ENCODE measurements at regions not wholly inside any gene's neighbourhood (a gene's known extent, or its start where the extent isn't known, plus 50 kb on each side); places are given as distances from the start of the nearest gene placed in this dataset.

DNA sequence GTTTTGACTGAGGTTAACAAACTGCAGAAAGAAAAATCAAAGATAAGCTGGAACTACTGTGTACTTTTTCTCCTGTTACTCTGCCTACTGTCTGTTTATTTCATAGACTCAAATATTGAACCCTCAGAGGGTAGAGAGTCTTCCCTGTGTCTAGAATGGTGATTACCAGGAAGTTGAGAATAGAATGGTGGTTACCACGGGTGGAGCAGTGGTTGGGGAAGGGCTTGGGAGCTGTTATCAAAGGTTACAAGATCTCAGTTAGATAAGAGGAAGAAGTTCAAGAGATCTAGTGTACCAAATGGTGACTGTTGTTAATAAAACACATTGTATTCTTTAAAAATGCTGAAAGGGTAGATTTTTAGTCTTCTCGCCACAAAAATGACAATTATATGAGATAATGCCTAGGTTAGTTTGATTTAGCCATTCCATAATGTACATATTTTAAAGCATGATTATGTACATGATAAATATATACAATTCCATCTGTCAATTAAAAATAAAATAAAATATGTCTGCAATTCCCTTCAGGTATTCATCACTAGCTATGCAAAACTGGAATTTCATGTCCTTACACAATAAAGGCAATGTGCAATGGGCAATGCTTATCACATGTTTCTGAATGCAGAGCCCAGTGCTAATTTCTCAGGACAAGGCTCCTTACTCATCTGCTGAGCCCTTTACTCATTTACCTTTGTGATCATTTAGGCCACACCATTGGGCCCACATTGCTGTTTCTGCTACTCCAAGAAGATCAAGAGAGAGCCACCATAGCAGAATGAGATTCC, 474.3 kb upstream of the CAMK1G start:
- Histone ChIP-seq H3K23ac (ENCODE audit: low read length) (no peak overlapping the region), H3K14ac (ENCODE audit: low read length) (no peak overlapping the region)
- WGBS (ENCODE audit: extremely low coverage, insufficient coverage, insufficient read length): no CpG with 5 or more reads among the region's 2 CpGs

DNA sequence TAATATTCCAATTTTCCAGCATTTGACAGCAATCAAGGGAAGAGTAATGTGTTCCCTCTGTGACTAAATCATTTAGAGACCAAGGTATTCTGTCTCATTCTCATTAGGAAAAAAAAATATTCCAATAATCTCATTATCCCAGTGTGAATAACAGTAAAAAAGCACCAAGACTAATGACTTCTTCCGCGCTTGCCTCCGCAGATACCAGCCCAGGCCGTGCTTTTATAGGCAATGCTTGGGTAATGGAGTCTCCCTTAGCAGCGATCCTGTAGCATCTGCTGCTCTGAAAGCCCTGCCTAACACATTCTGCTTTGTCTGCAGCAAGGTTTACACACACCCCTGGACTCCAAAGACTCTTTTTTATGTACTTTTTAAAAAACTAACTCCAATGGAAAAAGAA, 470.0 kb upstream of the CAMK1G start:
- H3K79me2 ChIP-seq (ENCODE audit: control insufficient read depth, insufficient read depth, low read length, poor library complexity): no peaks in the 10 kb centered on the region
- H3K79me1 ChIP-seq (ENCODE audit: low read length): no peaks in the 10 kb centered on the region
- no peaks in the 10 kb centered on the region for H3K4me1 ChIP-seq (ENCODE audit: control insufficient read depth in 1 of 2, insufficient read depth in 2 of 2, low read length in 2 of 2)
- H4K12ac ChIP-seq (ENCODE audit: low read depth, low read length): no peak overlapping the region
- H4K8ac ChIP-seq (ENCODE audit: low read depth, low read length): no peak overlapping the region
- H4K91ac ChIP-seq (ENCODE audit: low read depth, low read length): no peak overlapping the region
- H3K27ac ChIP-seq (ENCODE audit: low read depth, low read length): no peak overlapping the region
- no peak for DNase-seq
- H3K4me2 ChIP-seq (ENCODE audit: low read length): no peak overlapping the region
- no peak overlapping the region for H2BK120ac ChIP-seq (ENCODE audit: insufficient read depth, low read length, poor library complexity)
- H3K36me3 ChIP-seq (ENCODE audit: control insufficient read depth in 1 of 2, insufficient read depth in 2 of 2, low read length in 2 of 2): no peaks in the 10 kb centered on the region
- WGBS (ENCODE audit: extremely low coverage, insufficient coverage, insufficient read length): no CpG with 5 or more reads among the region's 5 CpGs
- no peaks in the 10 kb centered on the region for H3K9me3 ChIP-seq (ENCODE audit: insufficient read depth, low read depth, low read length)
- H2BK5ac ChIP-seq (ENCODE audit: low read depth, low read length, poor library complexity): no peak overlapping the region
- H3K4me3 ChIP-seq (ENCODE audit: low read depth, low read length): no peak overlapping the region
- H2AFZ ChIP-seq (ENCODE audit: insufficient read depth, low read length, poor library complexity): no peak overlapping the region
- no peak overlapping the region for H3K4ac ChIP-seq (ENCODE audit: low read depth, low read length)
- H3K9ac ChIP-seq (ENCODE audit: low read length): no peak overlapping the region
- H3K18ac ChIP-seq (ENCODE audit: low read length): no peak overlapping the region
- H2BK12ac ChIP-seq (ENCODE audit: low read length): no peak overlapping the region
- H2AK5ac ChIP-seq (ENCODE audit: low read length): no peak overlapping the region
- H3K23ac ChIP-seq (ENCODE audit: low read length): no peak overlapping the region
- no peaks in the 10 kb centered on the region for H3K27me3 ChIP-seq (ENCODE audit: insufficient read depth, low read length)
- no peak overlapping the region for H3K14ac ChIP-seq (ENCODE audit: low read length)

More for the DNA sequence above, 474.3 kb upstream of the CAMK1G start:
- no peak overlapping the region for H3K9ac ChIP-seq (ENCODE audit: low read length)
- H4K8ac ChIP-seq (ENCODE audit: low read depth, low read length): no peak overlapping the region
- no peak overlapping the region for H2AFZ ChIP-seq (ENCODE audit: insufficient read depth, low read length, poor library complexity)
- H3K27me3 ChIP-seq (ENCODE audit: insufficient read depth, low read length): no peaks in the 10 kb centered on the region
- H3K4ac ChIP-seq (ENCODE audit: low read depth, low read length): no peak overlapping the region
- no peaks in the 10 kb centered on the region for H3K36me3 ChIP-seq (ENCODE audit: control insufficient read depth in 1 of 2, insufficient read depth in 2 of 2, low read length in 2 of 2)
- peak; percentile 22 to 79 for DNase-seq
- H4K12ac ChIP-seq (ENCODE audit: low read depth, low read length): no peak overlapping the region
- no peak overlapping the region for H2BK120ac ChIP-seq (ENCODE audit: insufficient read depth, low read length, poor library complexity)
- H3K18ac ChIP-seq (ENCODE audit: low read length): no peak overlapping the region
- no peak overlapping the region for H4K91ac ChIP-seq (ENCODE audit: low read depth, low read length)
- H2AK5ac ChIP-seq (ENCODE audit: low read length): no peak overlapping the region
- no peaks in the 10 kb centered on the region for H3K79me2 ChIP-seq (ENCODE audit: control insufficient read depth, insufficient read depth, low read length, poor library complexity)
- H3K4me2 ChIP-seq (ENCODE audit: low read length): no peak overlapping the region
- no peak overlapping the region for H3K4me3 ChIP-seq (ENCODE audit: low read depth, low read length)
- H3K9me3 ChIP-seq (ENCODE audit: insufficient read depth, low read depth, low read length): no peaks in the 10 kb centered on the region
- H3K4me1 ChIP-seq (ENCODE audit: control insufficient read depth in 1 of 2, insufficient read depth in 2 of 2, low read length in 2 of 2): peaks cover 0 to 2% of the 10 kb centered on the region in 2 experiments
- H3K79me1 ChIP-seq (ENCODE audit: low read length): peaks cover 2% of the 10 kb centered on the region
- H3K27ac ChIP-seq (ENCODE audit: low read depth, low read length): no peak overlapping the region
- no peak overlapping the region for H2BK5ac ChIP-seq (ENCODE audit: low read depth, low read length, poor library complexity)
- no peak overlapping the region for H2BK12ac ChIP-seq (ENCODE audit: low read length)

DNA sequence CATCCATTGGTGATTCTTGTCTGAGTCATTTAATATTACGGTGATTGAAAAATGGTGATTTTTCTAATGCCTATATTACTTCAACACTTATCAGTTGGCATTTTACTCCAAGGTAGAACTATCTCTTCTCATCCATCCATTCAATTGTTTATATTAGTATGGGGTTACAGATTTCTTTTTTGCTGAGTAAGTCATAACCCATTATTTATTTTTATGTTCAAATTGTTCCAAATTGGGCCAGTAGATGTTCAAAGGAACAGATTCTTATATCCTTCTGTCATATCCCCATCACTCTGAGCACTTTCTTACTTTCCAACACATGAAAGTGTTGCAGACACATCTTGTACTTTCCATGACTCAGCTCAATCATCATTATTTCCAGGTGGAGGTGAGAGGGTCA, 466.8 kb upstream of the CAMK1G start:
- Histone ChIP-seq H2BK120ac (ENCODE audit: insufficient read depth, low read length, poor library complexity) (no peak overlapping the region), H2AFZ (ENCODE audit: insufficient read depth, low read length, poor library complexity) (no peak overlapping the region), H3K79me1 (ENCODE audit: low read length) (no peaks in the 10 kb centered on the region), H3K4ac (ENCODE audit: low read depth, low read length) (no peak overlapping the region), H2AK5ac (ENCODE audit: low read length) (no peak overlapping the region), H4K8ac (ENCODE audit: low read depth, low read length) (no peak overlapping the region), H3K18ac (ENCODE audit: low read length) (no peak overlapping the region), H4K91ac (ENCODE audit: low read depth, low read length) (no peak overlapping the region), H2BK12ac (ENCODE audit: low read length) (no peak overlapping the region), H2BK5ac (ENCODE audit: low read depth, low read length, poor library complexity) (no peak overlapping the region), H3K9ac (ENCODE audit: low read length) (no peak overlapping the region), H3K79me2 (ENCODE audit: control insufficient read depth, insufficient read depth, low read length, poor library complexity) (no peaks in the 10 kb centered on the region), H3K9me3 (ENCODE audit: insufficient read depth, low read depth, low read length) (no peaks in the 10 kb centered on the region), H3K23ac (ENCODE audit: low read length) (no peak overlapping the region), H3K4me1 (ENCODE audit: control insufficient read depth in 1 of 2, insufficient read depth in 2 of 2, low read length in 2 of 2) (no peaks in the 10 kb centered on the region), H4K12ac (ENCODE audit: low read depth, low read length) (no peak overlapping the region), H3K27me3 (ENCODE audit: insufficient read depth, low read length) (no peaks in the 10 kb centered on the region), H3K14ac (ENCODE audit: low read length) (no peak overlapping the region), H3K27ac (ENCODE audit: low read depth, low read length) (no peak overlapping the region), H3K4me2 (ENCODE audit: low read length) (no peak overlapping the region), H3K4me3 (ENCODE audit: low read depth, low read length) (no peak overlapping the region), H3K36me3 (ENCODE audit: control insufficient read depth in 1 of 2, insufficient read depth in 2 of 2, low read length in 2 of 2) (no peaks in the 10 kb centered on the region)
- DNase-seq: no peak
- no CpG with 5 or more reads among the region's 1 CpG for WGBS (ENCODE audit: extremely low coverage, insufficient coverage, insufficient read length)

DNA sequence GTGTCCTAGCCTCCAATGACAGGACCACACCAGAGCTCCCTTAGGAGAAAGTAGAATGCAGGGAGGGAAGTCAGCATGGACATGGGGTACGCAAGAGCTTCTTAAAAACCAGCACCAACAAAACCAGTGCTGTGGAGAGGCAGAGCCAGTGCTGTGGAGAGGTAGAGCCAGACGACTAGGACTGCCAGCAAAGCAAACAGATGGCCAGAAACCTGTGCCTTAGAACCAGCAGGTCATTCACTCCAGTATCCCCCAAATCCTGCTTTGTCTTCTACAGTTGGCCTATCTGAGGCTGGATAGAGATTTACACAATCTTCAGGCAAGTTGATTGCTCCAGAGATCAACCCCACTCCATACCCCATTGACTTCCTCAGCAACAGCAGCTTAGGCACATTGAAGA, 459.9 kb upstream of the CAMK1G start:
- Histone ChIP-seq H3K4me2 (ENCODE audit: low read length) (no peak overlapping the region), H3K27me3 (ENCODE audit: insufficient read depth, low read length) (no peaks in the 10 kb centered on the region), H3K14ac (ENCODE audit: low read length) (no peak overlapping the region), H3K23ac (ENCODE audit: low read length) (no peak overlapping the region), H3K18ac (ENCODE audit: low read length) (no peak overlapping the region), H3K36me3 (ENCODE audit: control insufficient read depth in 1 of 2, insufficient read depth in 2 of 2, low read length in 2 of 2) (no peaks in the 10 kb centered on the region), H3K79me2 (ENCODE audit: control insufficient read depth, insufficient read depth, low read length, poor library complexity) (no peaks in the 10 kb centered on the region), H3K4me1 (ENCODE audit: control insufficient read depth in 1 of 2, insufficient read depth in 2 of 2, low read length in 2 of 2) (no peaks in the 10 kb centered on the region), H2BK120ac (ENCODE audit: insufficient read depth, low read length, poor library complexity) (no peak overlapping the region), H4K12ac (ENCODE audit: low read depth, low read length) (no peak overlapping the region), H4K8ac (ENCODE audit: low read depth, low read length) (no peak overlapping the region), H2BK5ac (ENCODE audit: low read depth, low read length, poor library complexity) (no peak overlapping the region), H3K4me3 (ENCODE audit: low read depth, low read length) (no peak overlapping the region), H3K79me1 (ENCODE audit: low read length) (no peaks in the 10 kb centered on the region), H3K4ac (ENCODE audit: low read depth, low read length) (no peak overlapping the region), H3K9ac (ENCODE audit: low read length) (no peak overlapping the region), H3K9me3 (ENCODE audit: insufficient read depth, low read depth, low read length) (no peaks in the 10 kb centered on the region), H4K91ac (ENCODE audit: low read depth, low read length) (no peak overlapping the region), H2BK12ac (ENCODE audit: low read length) (no peak overlapping the region), H3K27ac (ENCODE audit: low read depth, low read length) (no peak overlapping the region), H2AK5ac (ENCODE audit: low read length) (no peak overlapping the region), H2AFZ (ENCODE audit: insufficient read depth, low read length, poor library complexity) (no peak overlapping the region)
- whole genome bisulfite sequencing (ENCODE audit: extremely low coverage, insufficient coverage, insufficient read length): no CpG with 5 or more reads among the region's 2 CpGs
- no peak for DNase-seq
